Thyroid gland (tissue), 4 donors: ENCODE measurements at regions not wholly inside any gene's neighbourhood (a gene's known extent, or its start where the extent isn't known, plus 50 kb on each side); places are given as distances from the start of the nearest gene placed in this dataset.

Experiments used
- DNase-seq, 2 donors: peaks; one replicate each; pipeline ENCODE4 v3.0.0-alpha.2; 2019
- H3K27ac ChIP-seq, 3 donors: fragments of 200-600 bp; sonication (generic); 1 replicate in 2 of 3; 2 replicates in 1 of 3; pipeline ENCODE4 v1.5.1; 2016 to 2019; ENCODE audit warnings: mild to moderate bottlenecking in 1 of 3, moderate library complexity in 1 of 3
- H3K27me3 ChIP-seq: fragments of 200-600 bp; sonication (generic); one replicate; pipeline ENCODE4 v1.5.1; 2019
- H3K36me3 ChIP-seq, 2 donors: fragments of 200-600 bp; sonication (generic); one replicate each; pipeline ENCODE4 v1.5.1; 2016 to 2019
- H3K4me1 ChIP-seq, 2 donors: fragments of 200-600 bp; sonication (generic); one replicate each; pipeline ENCODE4 v1.5.1; 2017 to 2019
- H3K4me3 ChIP-seq, 3 donors: fragments of 200-600 bp; sonication (generic); replicated peaks in 1 of 3; 1 replicate in 2 of 3; 2 replicates in 1 of 3; pipeline ENCODE4 v1.5.1; 2016; ENCODE audit warnings: mild to moderate bottlenecking in 1 of 3
- H3K9me3 ChIP-seq: fragments of 200-600 bp; sonication (generic); one replicate; pipeline ENCODE4 v1.5.1; 2017
- POLR2A ChIP-seq, 2 donors: fragments of 450-650 bp; IDR thresholded peaks; one replicate each; pipeline ENCODE4 v1.6.1; 2017; ENCODE audit warnings: antibody characterized with exemption in 2 of 2, mild to moderate bottlenecking in 2 of 2, moderate library complexity in 1 of 2
- WGBS, 2 donors: methylation state at CpG; one replicate each; pipeline ENCODE4 v1.1.5; 2017; 5-methylcytosine and 5-hydroxymethylcytosine counted together
- intact Hi-C: fragments of 100-400 bp; cut with DNase I; formaldehyde crosslinking; loops from one replicate; pipeline ENCODE4 v1.15.1; 2023
- TF ChIP-seq, protein P1 (sequence below), 6 experiments: fragments of 200-600 bp in 3 of 6; fragments of 450-650 bp in 3 of 6; sonication (generic) in 3 of 6; IDR thresholded peaks; one replicate each; pipeline ENCODE4 v1.5.1; 2016 to 2019; ENCODE audit warnings: antibody characterized with exemption in 6 of 6, mild to moderate bottlenecking in 2 of 6, inconsistent platforms in 1 of 6, moderate library complexity in 1 of 6

DNA sequence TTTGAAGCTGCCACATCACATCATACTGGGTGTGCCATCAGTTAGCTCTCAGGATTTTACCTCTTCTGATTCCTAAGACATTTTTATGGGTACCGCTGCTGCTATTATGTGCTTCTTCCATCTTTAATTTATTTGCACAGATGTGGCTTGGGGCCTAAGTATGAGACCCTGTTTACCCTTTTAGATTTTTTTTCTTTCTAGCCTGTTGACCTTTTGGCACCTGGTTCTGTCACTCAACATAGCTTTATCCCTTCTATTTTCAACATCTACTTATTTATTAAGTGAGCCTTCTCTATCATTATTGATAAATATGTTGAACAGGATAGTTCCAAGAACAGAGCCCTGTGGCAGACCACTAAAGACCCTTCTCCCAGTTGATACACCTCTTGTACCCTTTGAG is 57.0 kb downstream of the TET3 start:
- DNase-seq = no peak
- Histone ChIP-seq H3K4me1 (no peaks in the 10 kb centered on the region), H3K27ac (no peak overlapping the region), H3K27me3 (no peaks in the 10 kb centered on the region), H3K9me3 (no peaks in the 10 kb centered on the region), H3K4me3 (no peak overlapping the region), H3K36me3 (peaks cover 0 to 4% of the 10 kb centered on the region in 2 donors)
- TF ChIP-seq POLR2A (IDR thresholded peaks at IDR 0.05) = no peak
- TF ChIP-seq, protein P1, sequence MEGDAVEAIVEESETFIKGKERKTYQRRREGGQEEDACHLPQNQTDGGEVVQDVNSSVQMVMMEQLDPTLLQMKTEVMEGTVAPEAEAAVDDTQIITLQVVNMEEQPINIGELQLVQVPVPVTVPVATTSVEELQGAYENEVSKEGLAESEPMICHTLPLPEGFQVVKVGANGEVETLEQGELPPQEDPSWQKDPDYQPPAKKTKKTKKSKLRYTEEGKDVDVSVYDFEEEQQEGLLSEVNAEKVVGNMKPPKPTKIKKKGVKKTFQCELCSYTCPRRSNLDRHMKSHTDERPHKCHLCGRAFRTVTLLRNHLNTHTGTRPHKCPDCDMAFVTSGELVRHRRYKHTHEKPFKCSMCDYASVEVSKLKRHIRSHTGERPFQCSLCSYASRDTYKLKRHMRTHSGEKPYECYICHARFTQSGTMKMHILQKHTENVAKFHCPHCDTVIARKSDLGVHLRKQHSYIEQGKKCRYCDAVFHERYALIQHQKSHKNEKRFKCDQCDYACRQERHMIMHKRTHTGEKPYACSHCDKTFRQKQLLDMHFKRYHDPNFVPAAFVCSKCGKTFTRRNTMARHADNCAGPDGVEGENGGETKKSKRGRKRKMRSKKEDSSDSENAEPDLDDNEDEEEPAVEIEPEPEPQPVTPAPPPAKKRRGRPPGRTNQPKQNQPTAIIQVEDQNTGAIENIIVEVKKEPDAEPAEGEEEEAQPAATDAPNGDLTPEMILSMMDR (IDR thresholded peaks at IDR 0.05) = no peak
- WGBS, 2 donors = 100% methylated on average over 1 of the region's 1 CpG
- intact Hi-C loops = no loop called here

DNA sequence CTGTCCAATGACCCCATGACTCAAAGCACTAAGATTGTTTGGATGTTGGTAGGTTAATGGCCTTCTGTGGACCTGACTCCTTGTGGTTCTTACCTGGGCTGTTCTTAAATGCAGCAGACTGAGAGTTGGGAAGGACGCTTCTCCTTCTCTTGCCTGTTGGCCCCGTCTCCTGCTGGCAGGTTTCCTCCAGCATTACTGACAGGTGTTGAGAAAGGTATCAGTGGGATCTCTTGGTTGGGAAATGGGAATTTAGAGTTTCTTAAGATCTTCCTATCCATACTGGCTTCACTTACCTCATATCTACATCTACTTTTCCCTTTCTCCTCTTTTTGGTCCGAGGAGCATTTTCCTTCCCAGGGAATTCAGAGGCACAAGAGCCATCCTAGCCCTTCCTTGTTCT is 57.9 kb downstream of the TET3 start:
- TF ChIP-seq, protein P1 (IDR thresholded peaks at IDR 0.05) = no peak
- TF ChIP-seq POLR2A (IDR thresholded peaks at IDR 0.05) = no peak
- H3K27ac ChIP-seq = no peak overlapping the region
- intact Hi-C loops = no loop called here
- no peaks in the 10 kb centered on the region for H3K4me1 ChIP-seq
- DNase-seq = no peak
- H3K27me3 ChIP-seq = no peaks in the 10 kb centered on the region
- 95 to 96% methylated on average over 3 of the region's 3 CpGs for WGBS, 2 donors
- H3K4me3 ChIP-seq = no peak overlapping the region
- H3K9me3 ChIP-seq = no peaks in the 10 kb centered on the region
- H3K36me3 ChIP-seq = peaks cover 0 to 4% of the 10 kb centered on the region in 2 donors

DNA sequence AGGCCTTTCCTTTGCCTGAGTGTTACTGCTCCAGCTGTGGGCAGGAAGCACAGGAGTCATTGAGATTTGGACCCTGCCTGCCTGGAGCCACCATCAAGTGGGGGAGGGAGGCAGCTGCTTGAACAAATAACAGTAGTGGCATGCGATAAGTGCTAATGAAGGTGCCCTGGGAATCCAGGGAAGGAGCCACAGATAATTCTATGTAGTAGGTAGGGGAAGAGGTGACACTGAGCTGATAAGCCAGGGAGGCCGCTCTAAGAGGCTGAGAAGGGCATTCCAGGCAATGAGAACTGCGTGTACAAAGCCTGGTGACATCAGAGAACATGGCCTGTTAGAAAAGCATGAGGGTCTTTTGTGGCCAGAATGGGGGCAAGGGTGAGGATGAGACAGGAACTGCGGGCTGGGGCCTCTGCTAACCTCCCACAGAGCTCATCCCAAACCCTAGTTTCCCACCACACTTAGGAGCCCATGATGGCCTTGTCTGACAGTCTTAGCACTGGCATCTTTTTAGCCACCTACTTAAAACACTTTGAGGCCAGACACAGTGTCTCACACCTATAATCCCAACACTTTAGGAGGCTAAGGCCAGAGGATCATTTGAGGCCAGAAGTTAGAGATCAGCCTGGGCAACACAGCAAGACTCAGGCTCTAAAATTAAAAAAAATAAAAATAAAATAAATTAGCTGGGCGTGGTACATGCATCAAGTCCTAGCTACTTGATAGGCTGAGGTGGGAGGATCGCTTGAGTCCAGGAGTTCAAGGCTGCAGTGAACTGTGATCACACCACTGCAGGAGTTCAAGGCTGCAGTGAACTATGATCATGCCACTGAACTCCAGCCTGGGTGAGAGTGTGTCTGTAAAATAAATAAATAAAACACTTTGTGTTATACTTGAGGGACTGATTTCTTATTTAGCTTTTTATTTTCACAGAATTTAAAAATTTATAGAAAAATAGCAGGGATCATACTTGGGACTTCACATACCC is 58.9 kb downstream of the TET3 start:
- Histone ChIP-seq H3K9me3 (no peaks in the 10 kb centered on the region), H3K4me3 (no peak overlapping the region), H3K4me1 (no peaks in the 10 kb centered on the region), H3K27me3 (no peaks in the 10 kb centered on the region), H3K36me3 (peaks cover 0 to 9% of the 10 kb centered on the region in 2 donors), H3K27ac (no peak overlapping the region)
- 87 to 91% methylated on average over 6 of the region's 6 CpGs for WGBS, 2 donors
- TF ChIP-seq POLR2A (IDR thresholded peaks at IDR 0.05) = no peak
- TF ChIP-seq, protein P1 (IDR thresholded peaks at IDR 0.05) = no peak
- intact Hi-C loops = no loop called here
- no peak for DNase-seq

DNA sequence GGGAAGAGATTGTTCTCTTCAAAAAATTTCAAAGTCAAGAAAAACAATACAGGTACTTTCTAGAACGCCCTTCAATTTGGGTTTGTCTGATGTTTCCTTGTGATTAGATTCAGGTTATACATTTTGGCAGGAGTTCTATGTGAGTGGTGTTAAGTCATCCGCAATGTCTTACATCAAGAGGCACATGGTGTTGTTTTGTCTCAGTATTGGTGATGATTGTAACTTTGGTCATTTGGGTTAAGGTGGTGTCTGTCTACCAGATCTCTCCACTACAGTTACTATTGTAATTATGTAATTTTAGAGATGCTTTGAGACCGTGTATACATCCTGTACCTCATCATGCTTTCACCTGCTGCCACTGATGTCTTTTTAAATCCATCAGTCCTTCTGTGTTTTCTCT is 60.3 kb downstream of the TET3 start:
- intact Hi-C loops = no loop called here
- no peaks in the 10 kb centered on the region for H3K9me3 ChIP-seq

More for the DNA sequence above, 60.3 kb downstream of the TET3 start:
- WGBS, 2 donors = 89 to 95% methylated on average over 3 of the region's 3 CpGs
- H3K36me3 ChIP-seq = peaks cover 0 to 9% of the 10 kb centered on the region in 2 donors
- no peak for DNase-seq
- H3K4me1 ChIP-seq = no peaks in the 10 kb centered on the region
- H3K4me3 ChIP-seq = no peak overlapping the region
- TF ChIP-seq, protein P1 (IDR thresholded peaks at IDR 0.05) = no peak
- TF ChIP-seq POLR2A (IDR thresholded peaks at IDR 0.05) = no peak
- H3K27me3 ChIP-seq = no peaks in the 10 kb centered on the region
- H3K27ac ChIP-seq = no peak overlapping the region
